Left ventricle myocardium inferior (tissue), 1 donor: ENCODE measurements at regions not wholly inside any gene's neighbourhood (a gene's known extent, or its start where the extent isn't known, plus 50 kb on each side); places are given as distances from the start of the nearest gene placed in this dataset.

ENCODE experiments used
- DNase-seq: peaks from one replicate; pipeline ENCODE4 v3.0.0-alpha.2; 2020
- H3K27ac ChIP-seq: fragments of 200-600 bp; replicated peaks from 2 replicates; pipeline ENCODE4 v1.8.0; 2021
- H3K27me3 ChIP-seq: fragments of 200-600 bp; 2 replicates; pipeline ENCODE4 v1.8.0; 2021; ENCODE audit warnings: low read depth
- H3K36me3 ChIP-seq: fragments of 200-600 bp; 2 replicates; pipeline ENCODE4 v1.8.0; 2021
- H3K4me1 ChIP-seq: fragments of 200-600 bp; 2 replicates; pipeline ENCODE4 v1.8.0; 2021
- H3K4me3 ChIP-seq: fragments of 200-600 bp; 2 replicates; pipeline ENCODE4 v1.8.0; 2021; ENCODE audit warnings: mild to moderate bottlenecking, moderate library complexity
- H3K9me3 ChIP-seq: fragments of 200-600 bp; replicated peaks from 2 replicates; pipeline ENCODE4 v1.8.0; 2021
- CTCF ChIP-seq: fragments of 200-600 bp; IDR thresholded peaks from 2 replicates; pipeline ENCODE4 v1.8.0; 2021; ENCODE audit warnings: antibody characterized with exemption, mild to moderate bottlenecking, borderline replicate concordance
- intact Hi-C: fragments of 100-400 bp; cut with micrococcal nuclease; formaldehyde crosslinking; loops from one replicate; pipeline ENCODE4 v1.11.0; 2022
- donor health status: DM: no; HTN: yes; CAD: no; lungs with severe emphysema.

GRCh38 chr5:144060598-144060997 is 109.9 kb downstream of the YIPF5 start:
- Histone ChIP-seq H3K4me3 (no peak overlapping the region), H3K36me3 (no peaks in the 10 kb centered on the region), H3K27ac (no peak overlapping the region), H3K9me3 (peaks cover 18% of the 10 kb centered on the region), H3K27me3 (no peaks in the 10 kb centered on the region), H3K4me1 (no peaks in the 10 kb centered on the region)
- DNase-seq: no peak
- intact Hi-C loops: no loop called here
- TF ChIP-seq CTCF: no peak

DNA sequence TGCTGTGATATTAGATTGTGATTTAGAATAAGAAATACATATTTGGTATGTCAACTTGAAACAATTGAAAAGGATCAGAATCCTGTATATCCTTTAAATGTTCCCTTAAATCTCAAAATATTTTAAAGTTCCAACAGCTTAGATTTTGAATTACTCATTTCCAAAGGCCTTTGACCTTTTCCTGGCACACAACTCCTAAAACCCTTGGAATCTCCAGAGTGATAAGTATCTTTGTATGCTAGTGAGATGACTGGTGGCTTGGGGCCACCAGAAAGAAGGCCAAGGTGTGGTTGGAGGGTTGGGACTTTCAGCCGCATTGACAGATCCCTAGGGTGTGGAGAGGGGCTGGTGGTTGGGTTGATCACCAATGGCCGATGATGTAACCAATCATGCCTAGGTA is 104.7 kb downstream of the YIPF5 start:
- Histone ChIP-seq H3K27ac (no peak overlapping the region), H3K36me3 (no peaks in the 10 kb centered on the region), H3K4me1 (no peaks in the 10 kb centered on the region), H3K9me3 (peaks cover 5% of the 10 kb centered on the region), H3K4me3 (no peak overlapping the region), H3K27me3 (no peaks in the 10 kb centered on the region)
- DNase-seq: no peak
- no peak for TF ChIP-seq CTCF
- intact Hi-C loops: no loop called here

GRCh38 chr5:144072518-144072927 is 97.9 kb downstream of the YIPF5 start:
- no peak overlapping the region for H3K27ac ChIP-seq
- no peaks in the 10 kb centered on the region for H3K4me1 ChIP-seq
- no peak for TF ChIP-seq CTCF
- intact Hi-C loops: no loop called here
- peaks cover 4% of the 10 kb centered on the region for H3K9me3 ChIP-seq
- H3K27me3 ChIP-seq: no peaks in the 10 kb centered on the region
- DNase-seq: no peak
- no peaks in the 10 kb centered on the region for H3K36me3 ChIP-seq
- no peak overlapping the region for H3K4me3 ChIP-seq

GRCh38 chr5:144076521-144077083 is 93.9 kb downstream of the YIPF5 start:
- H3K4me3 ChIP-seq: no peak overlapping the region
- no peaks in the 10 kb centered on the region for H3K36me3 ChIP-seq
- TF ChIP-seq CTCF: no peak
- DNase-seq: no peak
- H3K9me3 ChIP-seq: peaks cover 34% of the 10 kb centered on the region
- H3K27me3 ChIP-seq: no peaks in the 10 kb centered on the region
- H3K4me1 ChIP-seq: no peaks in the 10 kb centered on the region
- intact Hi-C loops: no loop called here
- no peak overlapping the region for H3K27ac ChIP-seq

GRCh38 chr5:144083185-144083584 is 87.3 kb downstream of the YIPF5 start:
- intact Hi-C loops: no loop called here
- Histone ChIP-seq H3K4me1 (no peaks in the 10 kb centered on the region), H3K27ac (no peak overlapping the region), H3K36me3 (no peaks in the 10 kb centered on the region), H3K27me3 (no peaks in the 10 kb centered on the region), H3K4me3 (no peak overlapping the region), H3K9me3 (peaks cover 34% of the 10 kb centered on the region)
- no peak for TF ChIP-seq CTCF
- no peak for DNase-seq
